GM12878 (cell line): ENCODE measurements at regions not wholly inside any gene's neighbourhood (a gene's known extent, or its start where the extent isn't known, plus 50 kb on each side); places are given as distances from the start of the nearest gene placed in this dataset.
A peak's percentile ranks its signal among the peaks of the same experiment; 100 is the strongest.

ENCODE experiments used
- ATAC-seq: fragments of 200-7000 bp; cut with Tn5 transposase; 3 replicates; pipeline ENCODE4 v1.9.1; 2020; ENCODE audit warnings: mild to moderate bottlenecking, moderate library complexity
- BruUV-seq: library from RNA; stranded (reverse); fragments of 400-500 nt; replicated peaks from 2 replicates; lab custom pipeline; 2021; lab: Mats Ljungman, UMichigan
- CTCF ChIA-PET: fragments of 300-600 bp; sonication (Branson Sonifier 250); formaldehyde crosslinking; extraction: SDS; loops from one replicate; lab custom pipeline; 2021; ENCODE audit warnings: inconsistent platforms; lab: Yijun Ruan, JAX
- POLR2A ChIA-PET: fragments of 350-600 bp; formaldehyde crosslinking; extraction: SDS; loops from one replicate; lab custom pipeline; 2021; ENCODE audit warnings: inconsistent platforms; lab: Charles Lee
- RAD21 ChIA-PET: fragments of 300-600 bp; sonication (Branson Sonifier 250); formaldehyde crosslinking; loops from one replicate; lab custom pipeline; 2023; ENCODE audit warnings: antibody characterized with exemption; ENCODE audit not compliant: unreplicated experiment; lab: Charles Lee
- SMC1A ChIA-PET: fragments of 300-600 bp; sonication (Branson Sonifier 250); formaldehyde crosslinking; loops from one replicate; lab custom pipeline; 2023; ENCODE audit not compliant: unreplicated experiment, uncharacterized antibody; lab: Charles Lee
- DNase-seq: peaks from one replicate; pipeline ENCODE4 v3.0.0-alpha.2; 2011; ENCODE audit warnings: low read depth, low spot score
- FAIRE-seq: peaks from 3 replicates; lab custom pipeline; 2011; peaks lifted over from hg19 to GRCh38; lab: Jason Lieb, UNC
- H2AFZ ChIP-seq: 2 replicates; pipeline ENCODE4 v1.6.0; 2011; ENCODE audit warnings: low read depth, low read length, control low read depth; ENCODE audit not compliant: control insufficient read depth
- H3K27ac ChIP-seq: 2 replicates; pipeline ENCODE4 v1.5.1; 2011; ENCODE audit warnings: control low read depth; ENCODE audit not compliant: control insufficient read depth, insufficient read depth
- H3K27me3 ChIP-seq, 2 experiments: replicated peaks in 1 of 2; 2 replicates each; pipeline versions ENCODE4 v1.6.0 to v1.6.1; 2011; ENCODE audit warnings: low read length in 1 of 2; ENCODE audit not compliant: control insufficient read depth in 2 of 2, insufficient read depth in 2 of 2
- H3K36me3 ChIP-seq, 2 experiments: 2 replicates each; pipeline ENCODE4 v1.5.1; 2011; ENCODE audit warnings: low read length in 1 of 2; ENCODE audit not compliant: control insufficient read depth in 2 of 2, insufficient read depth in 2 of 2
- H3K4me1 ChIP-seq: 2 replicates; pipeline ENCODE4 v1.6.1; 2011; ENCODE audit warnings: mild to moderate bottlenecking, low read length, moderate library complexity, mixed read lengths; ENCODE audit not compliant: control insufficient read depth, insufficient read depth
- H3K4me2 ChIP-seq: 2 replicates; pipeline ENCODE4 v1.6.0; 2011; ENCODE audit warnings: control low read depth; ENCODE audit not compliant: control insufficient read depth, insufficient read depth
- H3K4me3 ChIP-seq: fragments of 200-600 bp; sonication (generic); 2 replicates; pipeline ENCODE4 v1.5.1; 2016
- H3K79me2 ChIP-seq: 2 replicates; pipeline ENCODE4 v1.6.0; 2011; ENCODE audit warnings: low read length; ENCODE audit not compliant: control insufficient read depth, insufficient read depth
- H3K9ac ChIP-seq: 2 replicates; pipeline ENCODE4 v1.8.0; 2011; ENCODE audit warnings: low read length, control low read depth, mixed read lengths; ENCODE audit not compliant: control insufficient read depth, insufficient read depth
- H3K9me3 ChIP-seq: replicated peaks from 3 replicates; pipeline ENCODE4 v1.5.1; 2011; ENCODE audit warnings: mild to moderate bottlenecking, low read length; ENCODE audit not compliant: control insufficient read depth, insufficient read depth
- H4K20me1 ChIP-seq: 2 replicates; pipeline ENCODE4 v1.6.0; 2011; ENCODE audit not compliant: control insufficient read depth, insufficient read depth
- BCL11A ChIP-seq: IDR thresholded peaks from 2 replicates; pipeline ENCODE4 v1.6.1; 2011; ENCODE audit warnings: low read depth, low read length
- BHLHE40 ChIP-seq, 2 experiments: fragments of 450-650 bp in 1 of 2; IDR thresholded peaks; 2 replicates each; pipeline ENCODE4 v1.6.1; 2011 to 2017; ENCODE audit warnings: low read depth in 2 of 2, borderline replicate concordance in 1 of 2, improper control_type of control experiment in 1 of 2, low read length in 1 of 2, mild to moderate bottlenecking in 1 of 2
- CHD1 ChIP-seq: IDR thresholded peaks from 2 replicates; pipeline ENCODE4 v1.6.1; 2012; ENCODE audit warnings: low read depth, low read length, improper control_type of control experiment
- EP300 ChIP-seq, 2 experiments: fragments of 150-350 bp in 1 of 2; IDR thresholded peaks; 2 replicates each; pipeline ENCODE4 v1.6.1; 2011 to 2012; ENCODE audit warnings: low read depth in 2 of 2, low read length in 2 of 2, borderline replicate concordance in 1 of 2, improper control_type of control experiment in 1 of 2, inconsistent platforms in 1 of 2; ENCODE audit not compliant: control insufficient read depth in 1 of 2
- HDAC2 ChIP-seq: fragments of 200-600 bp; sonication (generic); IDR thresholded peaks from 2 replicates; pipeline ENCODE4 v1.6.1; 2017
- KAT2A ChIP-seq: conservative IDR thresholded peaks from 2 replicates; pipeline ENCODE4 v1.6.1; 2011; ENCODE audit warnings: low read depth, low read length; ENCODE audit not compliant: control insufficient read depth
- SREBF1 ChIP-seq: IDR thresholded peaks from 2 replicates; pipeline ENCODE4 v1.6.1; 2012; ENCODE audit warnings: mild to moderate bottlenecking, low read length
- WGBS: methylation state at CpG from one replicate; pipeline ENCODE4 v1.1.6; 2016; ENCODE audit warnings: low lambda C conversion rate; ENCODE audit not compliant: insufficient replicate concordance, insufficient coverage; ENCODE audit errors: missing lambda C conversion rate; 5-methylcytosine and 5-hydroxymethylcytosine counted together
- in situ Hi-C: fragments of 300-500 bp; cut with MboI; formaldehyde crosslinking; loops from 9 replicates; pipeline ENCODE4 v1.14.3; 2018; ENCODE audit warnings: mixed read lengths
- intact Hi-C: fragments of 100-400 bp; cut with micrococcal nuclease; formaldehyde crosslinking; loops from one replicate; pipeline ENCODE4 v1.14.2; 2022; ENCODE audit not compliant: unreplicated experiment
- TF ChIP-seq, protein P1 (sequence below): IDR thresholded peaks from 2 replicates; pipeline ENCODE4 v1.6.1; 2011; ENCODE audit warnings: mild to moderate bottlenecking, low read depth, low read length, moderate library complexity; ENCODE audit not compliant: insufficient replicate concordance
- TF ChIP-seq, protein P2 (sequence below): fragments of 150-350 bp; IDR thresholded peaks from 2 replicates; pipeline ENCODE4 v1.6.1; 2016; ENCODE audit warnings: low read depth, low read length
- TF ChIP-seq, protein P3 (sequence below): IDR thresholded peaks from 2 replicates; pipeline ENCODE4 v1.6.1; 2012; ENCODE audit warnings: mild to moderate bottlenecking, low read depth, low read length
- TF ChIP-seq, protein P4 (sequence below): fragments of 450-650 bp; formaldehyde crosslinking; IDR thresholded peaks from 2 replicates; pipeline ENCODE4 v1.4.0; 2022; ENCODE audit warnings: mild to moderate bottlenecking, moderate library complexity

DNA sequence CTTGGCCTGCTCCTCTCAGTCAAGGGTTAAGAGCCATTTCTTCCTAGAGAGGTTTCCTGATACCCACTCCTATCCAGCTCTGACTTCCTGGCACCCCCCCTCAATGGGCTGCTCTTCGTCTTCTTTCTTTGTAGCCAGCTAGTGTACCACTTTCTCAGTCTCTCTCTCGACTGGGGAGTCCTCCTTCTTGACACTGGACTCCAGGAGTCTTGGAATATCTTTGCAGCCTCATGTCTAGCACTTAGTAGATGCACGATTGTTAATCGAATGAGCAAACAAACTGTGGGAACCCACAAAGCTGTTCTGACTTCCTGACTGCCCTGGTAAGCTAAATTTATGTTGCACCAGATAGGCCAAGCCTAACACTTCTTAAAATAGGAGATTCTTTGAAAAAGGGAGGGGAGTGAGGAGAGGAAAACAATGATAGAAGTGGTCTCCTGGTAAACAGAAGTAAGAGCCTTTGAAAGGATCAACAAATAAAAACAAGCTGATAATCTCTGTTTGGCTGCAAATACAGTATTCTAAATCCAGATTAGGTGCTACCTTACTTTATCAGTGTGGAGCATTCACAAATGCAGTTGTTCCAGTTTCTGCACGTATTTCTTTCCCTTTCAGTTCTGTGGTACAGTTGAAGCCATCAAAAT lies 160.1 kb upstream of the CITED2 start:
- Histone ChIP-seq H3K79me2 (no peaks in the 10 kb centered on the region), H3K27me3 (no peaks in the 10 kb centered on the region), H3K4me3 (no peak overlapping the region), H4K20me1 (no peaks in the 10 kb centered on the region), H3K4me2 (0 out of 2 replicates have a peak overlapping the region, but pooled peaks have one; percentile 44), H3K9ac (no peak overlapping the region), H3K4me1 (peaks cover 9% of the 10 kb centered on the region; the same call in 1 of the 2 replicates), H3K9me3 (no peaks in the 10 kb centered on the region), H3K27ac (no peak overlapping the region), H2AFZ (peak overlapping the region; percentile 54), H3K36me3 (no peaks in the 10 kb centered on the region)
- ChIA-PET CTCF (interaction anchor here (1.7 kb wide), 1 partner anchor 162 kb away, joined by 4 read pairs; no protein-coding TSS in a partner anchor), POLR2A (no interaction called here), RAD21 (interaction anchor here (0.9 to 1.2 kb wide), 2 partner anchors 66 to 160 kb away, joined by 3 to 4 read pairs; partner anchors contain the start of gene CITED2), SMC1A (interaction anchor here (0.5 to 1.1 kb wide), 3 partner anchors 57 to 357 kb away, joined by 3 to 4 read pairs (median 3); partner anchors contain the start of gene CITED2)
- no TSS peak for BruUV-seq
- in situ Hi-C loops (no loop called here), intact Hi-C loops (no loop called here)
- WGBS: 25% methylated on average over 5 of the region's 5 CpGs
- FAIRE-seq: no peak
- no peak for DNase-seq
- no peak for ATAC-seq
- TF ChIP-seq, protein P1, sequence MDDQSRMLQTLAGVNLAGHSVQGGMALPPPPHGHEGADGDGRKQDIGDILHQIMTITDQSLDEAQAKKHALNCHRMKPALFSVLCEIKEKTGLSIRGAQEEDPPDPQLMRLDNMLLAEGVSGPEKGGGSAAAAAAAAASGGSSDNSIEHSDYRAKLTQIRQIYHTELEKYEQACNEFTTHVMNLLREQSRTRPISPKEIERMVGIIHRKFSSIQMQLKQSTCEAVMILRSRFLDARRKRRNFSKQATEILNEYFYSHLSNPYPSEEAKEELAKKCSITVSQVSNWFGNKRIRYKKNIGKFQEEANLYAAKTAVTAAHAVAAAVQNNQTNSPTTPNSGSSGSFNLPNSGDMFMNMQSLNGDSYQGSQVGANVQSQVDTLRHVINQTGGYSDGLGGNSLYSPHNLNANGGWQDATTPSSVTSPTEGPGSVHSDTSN: no peak
- TF ChIP-seq SREBF1 (no peak), EP300 (IDR thresholded peaks at IDR 0.05; ENCODE audit: borderline replicate concordance in 1 of 2, control insufficient read depth in 1 of 2, low read depth in 2 of 2, low read length in 2 of 2) (no peak), HDAC2 (no peak), BCL11A (no peak), CHD1 (no peak), BHLHE40 (IDR thresholded peaks at IDR 0.05; ENCODE audit: borderline replicate concordance in 1 of 2, low read depth in 2 of 2, low read length in 1 of 2) (no peak), KAT2A (no peak)
- TF ChIP-seq, protein P2, sequence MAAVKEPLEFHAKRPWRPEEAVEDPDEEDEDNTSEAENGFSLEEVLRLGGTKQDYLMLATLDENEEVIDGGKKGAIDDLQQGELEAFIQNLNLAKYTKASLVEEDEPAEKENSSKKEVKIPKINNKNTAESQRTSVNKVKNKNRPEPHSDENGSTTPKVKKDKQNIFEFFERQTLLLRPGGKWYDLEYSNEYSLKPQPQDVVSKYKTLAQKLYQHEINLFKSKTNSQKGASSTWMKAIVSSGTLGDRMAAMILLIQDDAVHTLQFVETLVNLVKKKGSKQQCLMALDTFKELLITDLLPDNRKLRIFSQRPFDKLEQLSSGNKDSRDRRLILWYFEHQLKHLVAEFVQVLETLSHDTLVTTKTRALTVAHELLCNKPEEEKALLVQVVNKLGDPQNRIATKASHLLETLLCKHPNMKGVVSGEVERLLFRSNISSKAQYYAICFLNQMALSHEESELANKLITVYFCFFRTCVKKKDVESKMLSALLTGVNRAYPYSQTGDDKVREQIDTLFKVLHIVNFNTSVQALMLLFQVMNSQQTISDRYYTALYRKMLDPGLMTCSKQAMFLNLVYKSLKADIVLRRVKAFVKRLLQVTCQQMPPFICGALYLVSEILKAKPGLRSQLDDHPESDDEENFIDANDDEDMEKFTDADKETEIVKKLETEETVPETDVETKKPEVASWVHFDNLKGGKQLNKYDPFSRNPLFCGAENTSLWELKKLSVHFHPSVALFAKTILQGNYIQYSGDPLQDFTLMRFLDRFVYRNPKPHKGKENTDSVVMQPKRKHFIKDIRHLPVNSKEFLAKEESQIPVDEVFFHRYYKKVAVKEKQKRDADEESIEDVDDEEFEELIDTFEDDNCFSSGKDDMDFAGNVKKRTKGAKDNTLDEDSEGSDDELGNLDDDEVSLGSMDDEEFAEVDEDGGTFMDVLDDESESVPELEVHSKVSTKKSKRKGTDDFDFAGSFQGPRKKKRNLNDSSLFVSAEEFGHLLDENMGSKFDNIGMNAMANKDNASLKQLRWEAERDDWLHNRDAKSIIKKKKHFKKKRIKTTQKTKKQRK: no peak
- TF ChIP-seq, protein P3, sequence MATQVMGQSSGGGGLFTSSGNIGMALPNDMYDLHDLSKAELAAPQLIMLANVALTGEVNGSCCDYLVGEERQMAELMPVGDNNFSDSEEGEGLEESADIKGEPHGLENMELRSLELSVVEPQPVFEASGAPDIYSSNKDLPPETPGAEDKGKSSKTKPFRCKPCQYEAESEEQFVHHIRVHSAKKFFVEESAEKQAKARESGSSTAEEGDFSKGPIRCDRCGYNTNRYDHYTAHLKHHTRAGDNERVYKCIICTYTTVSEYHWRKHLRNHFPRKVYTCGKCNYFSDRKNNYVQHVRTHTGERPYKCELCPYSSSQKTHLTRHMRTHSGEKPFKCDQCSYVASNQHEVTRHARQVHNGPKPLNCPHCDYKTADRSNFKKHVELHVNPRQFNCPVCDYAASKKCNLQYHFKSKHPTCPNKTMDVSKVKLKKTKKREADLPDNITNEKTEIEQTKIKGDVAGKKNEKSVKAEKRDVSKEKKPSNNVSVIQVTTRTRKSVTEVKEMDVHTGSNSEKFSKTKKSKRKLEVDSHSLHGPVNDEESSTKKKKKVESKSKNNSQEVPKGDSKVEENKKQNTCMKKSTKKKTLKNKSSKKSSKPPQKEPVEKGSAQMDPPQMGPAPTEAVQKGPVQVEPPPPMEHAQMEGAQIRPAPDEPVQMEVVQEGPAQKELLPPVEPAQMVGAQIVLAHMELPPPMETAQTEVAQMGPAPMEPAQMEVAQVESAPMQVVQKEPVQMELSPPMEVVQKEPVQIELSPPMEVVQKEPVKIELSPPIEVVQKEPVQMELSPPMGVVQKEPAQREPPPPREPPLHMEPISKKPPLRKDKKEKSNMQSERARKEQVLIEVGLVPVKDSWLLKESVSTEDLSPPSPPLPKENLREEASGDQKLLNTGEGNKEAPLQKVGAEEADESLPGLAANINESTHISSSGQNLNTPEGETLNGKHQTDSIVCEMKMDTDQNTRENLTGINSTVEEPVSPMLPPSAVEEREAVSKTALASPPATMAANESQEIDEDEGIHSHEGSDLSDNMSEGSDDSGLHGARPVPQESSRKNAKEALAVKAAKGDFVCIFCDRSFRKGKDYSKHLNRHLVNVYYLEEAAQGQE: no peak
- TF ChIP-seq, protein P4, sequence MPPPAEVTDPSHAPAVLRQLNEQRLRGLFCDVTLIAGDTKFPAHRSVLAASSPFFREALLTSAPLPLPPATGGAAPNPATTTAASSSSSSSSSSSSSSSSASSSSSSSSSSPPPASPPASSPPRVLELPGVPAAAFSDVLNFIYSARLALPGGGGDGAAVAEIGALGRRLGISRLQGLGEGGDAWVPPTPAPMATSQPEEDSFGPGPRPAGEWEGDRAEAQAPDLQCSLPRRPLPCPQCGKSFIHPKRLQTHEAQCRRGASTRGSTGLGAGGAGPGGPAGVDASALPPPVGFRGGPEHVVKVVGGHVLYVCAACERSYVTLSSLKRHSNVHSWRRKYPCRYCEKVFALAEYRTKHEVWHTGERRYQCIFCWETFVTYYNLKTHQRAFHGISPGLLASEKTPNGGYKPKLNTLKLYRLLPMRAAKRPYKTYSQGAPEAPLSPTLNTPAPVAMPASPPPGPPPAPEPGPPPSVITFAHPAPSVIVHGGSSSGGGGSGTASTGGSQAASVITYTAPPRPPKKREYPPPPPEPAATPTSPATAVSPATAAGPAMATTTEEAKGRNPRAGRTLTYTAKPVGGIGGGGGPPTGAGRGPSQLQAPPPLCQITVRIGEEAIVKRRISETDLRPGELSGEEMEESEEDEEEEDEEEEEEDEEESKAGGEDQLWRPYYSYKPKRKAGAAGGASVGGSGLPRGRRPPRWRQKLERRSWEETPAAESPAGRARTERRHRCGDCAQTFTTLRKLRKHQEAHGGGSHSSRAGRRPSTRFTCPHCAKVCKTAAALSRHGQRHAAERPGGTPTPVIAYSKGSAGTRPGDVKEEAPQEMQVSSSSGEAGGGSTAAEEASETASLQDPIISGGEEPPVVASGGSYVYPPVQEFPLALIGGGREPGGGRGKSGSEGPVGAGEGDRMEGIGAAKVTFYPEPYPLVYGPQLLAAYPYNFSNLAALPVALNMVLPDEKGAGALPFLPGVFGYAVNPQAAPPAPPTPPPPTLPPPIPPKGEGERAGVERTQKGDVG (CRISPR knock-in tag): no peak
